A673 (cell line): ENCODE measurements at regions not wholly inside any gene's neighbourhood (a gene's known extent, or its start where the extent isn't known, plus 50 kb on each side); places are given as distances from the start of the nearest gene placed in this dataset.

ENCODE experiments used
- BruUV-seq: library from RNA; stranded (reverse); fragments of 400-500 nt; replicated peaks from 2 replicates; lab custom pipeline; 2021; lab: Mats Ljungman, UMichigan
- CTCF ChIA-PET: fragments of 300-600 bp; sonication (Branson Sonifier 250); formaldehyde crosslinking; loops from one replicate; lab custom pipeline; 2022; ENCODE audit warnings: antibody characterized with exemption; lab: Charles Lee
- POLR2A ChIA-PET: fragments of 300-600 bp; sonication (Branson Sonifier 250); formaldehyde crosslinking; loops from one replicate; lab custom pipeline; 2022; ENCODE audit warnings: antibody characterized with exemption; ENCODE audit not compliant: low non-redundant PET; lab: Charles Lee
- DNase-seq: peaks from one replicate; pipeline ENCODE4 v3.0.0-alpha.2; 2015; ENCODE audit warnings: low spot score
- H3K27ac ChIP-seq: fragments of 200-600 bp; sonication (generic); 2 replicates; pipeline ENCODE4 v1.5.1; 2016; ENCODE audit warnings: mixed run types, low read depth, mild to moderate bottlenecking, mixed read lengths, antibody characterized with exemption, low read length; ENCODE audit not compliant: poor library complexity, severe bottlenecking
- H3K27me3 ChIP-seq: fragments of 200-600 bp; sonication (generic); replicated peaks from 2 replicates; pipeline ENCODE4 v1.6.1; 2017; ENCODE audit warnings: mixed run types, low read depth, mild to moderate bottlenecking, mixed read lengths, antibody characterized with exemption, low read length; ENCODE audit not compliant: insufficient read depth, poor library complexity
- H3K36me3 ChIP-seq: fragments of 200-600 bp; sonication (generic); 2 replicates; pipeline ENCODE4 v1.6.1; 2016; ENCODE audit warnings: mixed run types, mild to moderate bottlenecking, mixed read lengths, antibody characterized with exemption, low read length; ENCODE audit not compliant: insufficient read depth, poor library complexity, severe bottlenecking
- H3K4me1 ChIP-seq: fragments of 200-600 bp; sonication (generic); 2 replicates; pipeline ENCODE4 v1.6.1; 2017; ENCODE audit warnings: mixed run types, mild to moderate bottlenecking, mixed read lengths, antibody characterized with exemption, low read length; ENCODE audit not compliant: insufficient read depth, poor library complexity, severe bottlenecking
- H3K4me3 ChIP-seq: fragments of 200-600 bp; sonication (generic); 2 replicates; pipeline ENCODE4 v1.5.1; 2016; ENCODE audit warnings: low read depth, mixed run types, mild to moderate bottlenecking, mixed read lengths, low read length; ENCODE audit not compliant: poor library complexity, severe bottlenecking
- H3K9me3 ChIP-seq: fragments of 200-600 bp; sonication (generic); 2 replicates; pipeline ENCODE4 v1.6.1; 2016; ENCODE audit warnings: mixed run types, low read depth, mild to moderate bottlenecking, mixed read lengths, antibody characterized with exemption, low read length; ENCODE audit not compliant: poor library complexity, severe bottlenecking
- EZH2 ChIP-seq: fragments of 200-600 bp; sonication (generic); IDR thresholded peaks from 2 replicates; pipeline ENCODE4 v1.6.1; 2017; ENCODE audit warnings: borderline replicate concordance, low read depth, mild to moderate bottlenecking, mixed read lengths, antibody characterized with exemption, low read length; ENCODE audit not compliant: poor library complexity, severe bottlenecking
- intact Hi-C: fragments of 100-400 bp; cut with micrococcal nuclease; formaldehyde crosslinking; loops from one replicate; pipeline ENCODE4 v1.10.0; 2022; ENCODE audit not compliant: unreplicated experiment
- TF ChIP-seq, protein P1 (sequence below): fragments of 300-800, 200-600 bp; sonication (generic); conservative IDR thresholded peaks from 2 replicates; pipeline ENCODE4 v1.5.1; 2017; ENCODE audit warnings: low read depth, mild to moderate bottlenecking, antibody characterized with exemption, low read length, moderate library complexity, mixed read lengths

DNA sequence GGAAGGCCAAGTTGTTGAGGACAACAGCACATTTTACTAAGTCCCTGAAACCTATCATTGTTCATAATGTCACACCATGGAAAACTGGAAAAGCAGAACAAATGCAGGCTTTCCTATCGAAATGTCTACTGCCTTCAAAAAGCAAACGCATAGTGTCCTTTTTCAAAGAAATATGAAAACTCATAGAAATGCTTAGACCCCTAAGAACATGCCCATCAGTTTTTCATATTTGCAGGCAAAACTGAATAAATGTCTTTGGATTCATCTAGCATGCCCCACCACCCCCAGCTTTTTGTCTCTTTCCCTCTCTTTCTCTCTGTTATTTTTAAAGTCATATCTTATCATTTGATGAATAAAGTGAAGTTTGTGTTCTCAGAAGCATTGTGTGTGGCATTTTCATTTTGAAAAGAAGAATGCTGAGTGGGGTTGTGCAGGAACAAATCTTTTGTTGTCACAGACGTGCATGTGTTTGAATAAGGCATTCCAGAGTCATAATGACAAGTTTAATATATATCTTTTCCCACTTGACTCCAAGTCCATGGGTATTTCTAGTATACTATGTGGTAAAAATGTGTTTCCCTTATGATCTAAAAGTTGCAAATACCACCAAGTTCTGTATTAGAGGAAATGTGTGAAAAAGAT lies 2180.0 kb upstream of the PIK3C3 start:
- DNase-seq, result no peak
- no TSS peak for BruUV-seq
- intact Hi-C loops, result no loop called here
- H3K36me3 ChIP-seq, result no peaks in the 10 kb centered on the region
- POLR2A ChIA-PET, result no interaction called here
- no peaks in the 10 kb centered on the region for H3K27me3 ChIP-seq
- no peak for TF ChIP-seq EZH2
- TF ChIP-seq, protein P1, sequence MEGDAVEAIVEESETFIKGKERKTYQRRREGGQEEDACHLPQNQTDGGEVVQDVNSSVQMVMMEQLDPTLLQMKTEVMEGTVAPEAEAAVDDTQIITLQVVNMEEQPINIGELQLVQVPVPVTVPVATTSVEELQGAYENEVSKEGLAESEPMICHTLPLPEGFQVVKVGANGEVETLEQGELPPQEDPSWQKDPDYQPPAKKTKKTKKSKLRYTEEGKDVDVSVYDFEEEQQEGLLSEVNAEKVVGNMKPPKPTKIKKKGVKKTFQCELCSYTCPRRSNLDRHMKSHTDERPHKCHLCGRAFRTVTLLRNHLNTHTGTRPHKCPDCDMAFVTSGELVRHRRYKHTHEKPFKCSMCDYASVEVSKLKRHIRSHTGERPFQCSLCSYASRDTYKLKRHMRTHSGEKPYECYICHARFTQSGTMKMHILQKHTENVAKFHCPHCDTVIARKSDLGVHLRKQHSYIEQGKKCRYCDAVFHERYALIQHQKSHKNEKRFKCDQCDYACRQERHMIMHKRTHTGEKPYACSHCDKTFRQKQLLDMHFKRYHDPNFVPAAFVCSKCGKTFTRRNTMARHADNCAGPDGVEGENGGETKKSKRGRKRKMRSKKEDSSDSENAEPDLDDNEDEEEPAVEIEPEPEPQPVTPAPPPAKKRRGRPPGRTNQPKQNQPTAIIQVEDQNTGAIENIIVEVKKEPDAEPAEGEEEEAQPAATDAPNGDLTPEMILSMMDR, result no peak
- CTCF ChIA-PET, result no interaction called here
- no peak overlapping the region for H3K27ac ChIP-seq
- H3K9me3 ChIP-seq, result no peaks in the 10 kb centered on the region
- H3K4me1 ChIP-seq, result peaks cover 7% of the 10 kb centered on the region
- H3K4me3 ChIP-seq, result no peak overlapping the region

DNA sequence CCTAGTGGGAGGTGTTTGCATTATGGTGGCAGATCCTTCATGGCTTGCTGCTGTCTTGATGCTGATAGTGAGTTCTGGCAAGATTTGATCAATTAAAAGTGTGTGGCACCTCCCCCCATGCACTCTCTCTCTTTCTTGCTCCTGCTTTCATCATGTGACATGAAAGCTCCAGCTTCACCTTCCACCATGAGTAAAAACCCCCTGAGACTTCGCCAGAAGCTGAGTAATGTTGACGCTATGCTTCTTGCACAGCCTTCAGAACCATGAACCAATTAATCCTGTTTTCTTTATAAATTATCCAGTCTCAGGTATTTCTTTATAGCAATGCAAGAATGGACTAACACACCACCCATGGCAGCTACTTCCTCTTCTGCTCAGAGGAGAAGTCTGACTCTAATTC lies 2181.4 kb upstream of the PIK3C3 start:
- intact Hi-C loops, result no loop called here
- no TSS peak for BruUV-seq
- no peaks in the 10 kb centered on the region for H3K27me3 ChIP-seq
- CTCF ChIA-PET, result no interaction called here
- POLR2A ChIA-PET, result no interaction called here
- H3K4me1 ChIP-seq, result peaks cover 10% of the 10 kb centered on the region
- TF ChIP-seq, protein P1, result no peak
- TF ChIP-seq EZH2, result no peak
- H3K36me3 ChIP-seq, result no peaks in the 10 kb centered on the region
- no peak overlapping the region for H3K27ac ChIP-seq
- no peak overlapping the region for H3K4me3 ChIP-seq
- no peak for DNase-seq
- no peaks in the 10 kb centered on the region for H3K9me3 ChIP-seq

DNA sequence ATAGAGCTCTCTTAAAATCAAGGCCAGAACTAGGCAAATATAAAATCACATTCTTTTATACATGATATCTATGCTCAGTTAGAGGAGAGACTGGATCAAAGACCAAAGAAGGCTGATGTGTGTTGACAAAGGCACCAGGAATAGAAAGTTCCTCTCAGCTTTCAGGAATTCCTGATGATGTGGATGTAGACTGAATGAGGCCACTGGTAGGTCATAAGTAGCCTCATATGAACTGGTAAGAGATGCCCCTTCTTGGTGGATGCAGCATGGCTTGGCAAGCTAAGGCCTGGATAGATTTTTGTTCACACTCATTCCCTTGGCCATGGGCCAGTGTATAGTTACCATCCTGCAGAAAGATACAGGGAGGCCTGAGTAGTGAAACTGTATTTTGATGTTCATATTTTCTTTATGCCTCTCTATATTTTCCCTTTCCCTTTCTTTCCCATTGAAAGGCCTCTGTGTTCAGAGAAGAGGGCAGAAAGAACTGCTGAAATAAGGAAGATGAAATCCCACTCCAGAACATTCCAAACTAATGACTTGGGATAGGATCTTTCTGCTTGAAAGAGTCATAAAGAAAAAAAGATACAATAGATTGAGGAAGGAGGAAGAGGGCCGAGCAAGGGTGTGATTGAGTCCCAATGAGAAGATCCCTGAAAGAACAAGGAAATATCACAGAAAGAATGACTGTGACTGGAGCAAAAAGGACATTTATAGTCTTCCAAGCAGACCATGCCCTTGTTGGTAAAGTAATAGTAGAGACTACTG lies 2182.7 kb upstream of the PIK3C3 start:
- Histone ChIP-seq H3K27ac (no peak overlapping the region), H3K4me1 (peaks cover 10% of the 10 kb centered on the region), H3K9me3 (no peaks in the 10 kb centered on the region), H3K36me3 (no peaks in the 10 kb centered on the region), H3K4me3 (no peak overlapping the region), H3K27me3 (no peaks in the 10 kb centered on the region)
- POLR2A ChIA-PET, result no interaction called here
- CTCF ChIA-PET, result no interaction called here
- no peak for DNase-seq
- no TSS peak for BruUV-seq
- intact Hi-C loops, result no loop called here
- no peak for TF ChIP-seq EZH2
- TF ChIP-seq, protein P1, result no peak
